Ramos (cell line): ENCODE measurements at regions not wholly inside any gene's neighbourhood (a gene's known extent, or its start where the extent isn't known, plus 50 kb on each side); places are given as distances from the start of the nearest gene placed in this dataset.
"Not testable (repeated sequence)": the region's sequence is repeated elsewhere in the genome, so short reads cannot be mapped to it uniquely, and the experiment has no call there.

Source experiments
- in situ Hi-C: fragments of 300-500 bp; cut with MboI; formaldehyde crosslinking; loops from one replicate; pipeline ENCODE4 v1.14.3; 2022; ENCODE audit warnings: low sequenced_read_pairs; ENCODE audit not compliant: unreplicated experiment

DNA sequence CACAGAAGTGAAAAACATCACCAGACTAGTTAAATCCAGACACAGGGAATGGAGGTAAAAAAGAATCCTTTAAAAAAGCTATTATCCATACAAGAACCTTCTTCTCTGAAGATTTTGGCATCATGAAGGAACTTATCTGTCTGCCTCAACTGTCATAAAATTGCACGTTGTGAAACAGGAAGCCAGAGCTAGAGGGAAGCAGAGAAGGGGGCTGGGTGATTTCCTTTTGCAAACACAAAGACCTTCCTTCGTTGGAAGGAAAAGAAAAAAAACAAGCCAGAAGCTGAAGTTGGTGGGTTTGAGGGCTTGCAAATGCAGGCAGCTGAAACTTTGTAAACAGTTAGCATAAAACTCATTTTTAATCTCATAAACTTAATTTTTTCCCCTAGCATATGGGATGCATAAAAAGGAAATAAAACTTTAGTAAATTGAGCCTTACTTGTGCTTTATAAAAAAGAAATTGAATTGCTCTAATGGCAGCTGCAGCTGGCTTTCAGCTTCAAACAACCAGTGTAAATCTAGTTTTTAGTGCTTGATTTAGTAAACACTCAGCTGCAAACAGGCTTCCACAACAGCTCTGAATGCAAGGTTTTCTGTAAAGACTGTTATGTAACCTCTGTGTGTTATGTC is 101.6 kb downstream of the OTUD1 start:
- in situ Hi-C loops, result no loop called here

DNA sequence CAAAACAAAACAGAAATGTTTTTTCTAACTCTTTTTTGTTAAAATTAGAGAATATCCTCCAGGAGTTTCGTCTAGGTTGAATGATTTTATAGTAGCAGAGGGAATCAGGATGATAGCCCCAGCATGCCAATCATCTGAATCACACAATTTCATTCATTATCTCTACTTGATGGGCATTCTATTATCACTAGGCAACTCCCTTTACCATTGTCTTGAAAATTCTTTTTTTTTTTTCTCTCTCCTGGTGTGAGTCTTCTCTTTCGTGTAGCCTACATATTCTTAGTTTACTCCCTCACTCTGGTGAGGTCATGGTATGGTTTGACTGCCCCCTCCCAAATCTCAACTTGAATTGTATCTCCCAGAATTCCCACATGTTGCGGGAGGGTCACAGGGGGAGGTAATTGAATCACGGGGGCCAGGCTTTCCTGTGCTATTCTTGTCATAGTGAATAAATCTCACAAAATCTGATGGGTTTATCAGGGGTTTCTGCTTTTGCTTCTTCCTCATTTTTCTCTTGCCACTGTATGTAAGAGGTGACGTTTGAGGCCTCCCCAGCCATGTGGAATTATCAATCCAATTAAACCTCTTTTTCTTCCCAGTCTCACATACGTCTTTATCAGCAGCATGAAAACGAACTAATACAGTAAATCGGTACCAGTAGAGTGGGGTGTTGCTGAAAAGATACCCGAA is 105.0 kb downstream of the OTUD1 start:
- in situ Hi-C loops, result no loop called here

DNA sequence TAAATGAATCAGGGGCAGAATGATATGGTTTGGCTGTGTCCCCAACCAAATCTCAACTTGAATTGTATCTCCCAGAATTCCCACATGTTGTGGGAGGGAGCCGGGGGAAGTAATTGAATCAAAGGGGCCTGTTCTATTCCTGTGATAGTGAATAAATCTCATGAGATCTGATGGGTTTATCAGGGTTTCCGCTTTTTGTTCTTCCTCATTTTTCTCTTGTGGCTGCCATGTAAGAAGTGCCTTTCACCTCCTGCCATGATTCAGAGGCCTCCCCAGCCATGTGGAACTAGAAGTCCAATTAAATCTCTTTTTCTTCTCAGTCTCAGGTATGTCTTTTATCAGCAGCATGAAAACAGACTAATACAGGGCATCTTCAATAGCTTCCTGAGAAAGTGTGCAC is 107.0 kb downstream of the OTUD1 start:
- in situ Hi-C loops, result not testable (repeated sequence)

GRCh38 chr10:23556727-23557440 is 118.0 kb downstream of the OTUD1 start:
- in situ Hi-C loops, result no loop called here

- in situ Hi-C loops, result no loop called here
Measured at GRCh38 chr10:23557777-23558176, 118.9 kb downstream of the OTUD1 start.

- in situ Hi-C loops, result no loop called here
Measured at GRCh38 chr10:23558361-23558799, 119.5 kb downstream of the OTUD1 start.

GRCh38 chr10:23568996-23569395 is 130.1 kb downstream of the OTUD1 start:
- in situ Hi-C loops, result no loop called here

- in situ Hi-C loops, result no loop called here
Measured at GRCh38 chr10:23571884-23572283, 133.0 kb downstream of the OTUD1 start.

- in situ Hi-C loops, result no loop called here
Measured at GRCh38 chr10:23581906-23582450, 143.1 kb downstream of the OTUD1 start.

- in situ Hi-C loops, result no loop called here
Measured at GRCh38 chr10:23584396-23584795, 145.5 kb downstream of the OTUD1 start.

GRCh38 chr10:23585186-23585585 is 146.3 kb downstream of the OTUD1 start:
- in situ Hi-C loops, result no loop called here

DNA sequence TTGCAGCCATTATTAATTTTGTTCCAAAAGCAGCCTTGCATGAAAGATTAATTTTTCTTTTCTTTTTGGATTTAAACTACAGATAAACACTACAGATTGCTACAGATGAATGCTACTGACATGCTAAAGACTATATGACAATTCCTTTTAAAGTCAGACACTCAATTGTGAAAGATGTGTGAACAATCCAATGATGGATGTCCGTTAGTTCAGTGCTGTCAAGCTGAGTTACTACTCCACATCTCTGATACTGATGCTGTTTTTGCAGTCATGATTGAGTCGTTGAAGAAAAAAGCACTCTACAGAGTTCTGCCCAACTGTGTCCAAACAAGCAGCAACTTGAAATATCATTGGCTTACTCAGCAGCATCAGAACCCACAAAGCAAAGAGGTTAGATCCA is 146.8 kb downstream of the OTUD1 start:
- in situ Hi-C loops, result no loop called here

DNA sequence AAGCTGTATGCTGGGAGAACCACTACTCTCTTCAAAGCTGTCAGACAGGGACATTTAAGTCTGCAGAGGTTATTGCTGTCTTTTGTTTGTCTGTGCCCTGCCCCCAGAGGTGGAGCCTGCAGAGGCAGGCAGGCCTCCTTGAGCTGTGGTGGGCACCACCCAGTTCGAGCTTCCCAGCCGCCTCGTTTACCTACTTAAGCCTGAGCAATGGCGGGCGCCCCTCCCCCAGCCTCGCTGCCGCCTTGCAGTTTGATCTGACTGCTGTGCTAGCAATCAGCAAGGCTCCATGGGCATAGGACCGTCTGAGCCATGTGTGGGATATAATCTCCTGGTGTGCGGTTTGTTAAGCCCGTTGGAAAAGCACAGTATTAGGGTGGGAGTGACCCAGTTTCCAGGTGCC is 156.4 kb downstream of the OTUD1 start:
- in situ Hi-C loops, result not testable (repeated sequence)

GRCh38 chr10:23604613-23605012 is 165.7 kb downstream of the OTUD1 start:
- in situ Hi-C loops, result no loop called here

- in situ Hi-C loops, result no loop called here
Measured at GRCh38 chr10:23606456-23606855, 167.6 kb downstream of the OTUD1 start.

GRCh38 chr10:23608926-23609325 is 170.1 kb downstream of the OTUD1 start:
- in situ Hi-C loops, result no loop called here

DNA sequence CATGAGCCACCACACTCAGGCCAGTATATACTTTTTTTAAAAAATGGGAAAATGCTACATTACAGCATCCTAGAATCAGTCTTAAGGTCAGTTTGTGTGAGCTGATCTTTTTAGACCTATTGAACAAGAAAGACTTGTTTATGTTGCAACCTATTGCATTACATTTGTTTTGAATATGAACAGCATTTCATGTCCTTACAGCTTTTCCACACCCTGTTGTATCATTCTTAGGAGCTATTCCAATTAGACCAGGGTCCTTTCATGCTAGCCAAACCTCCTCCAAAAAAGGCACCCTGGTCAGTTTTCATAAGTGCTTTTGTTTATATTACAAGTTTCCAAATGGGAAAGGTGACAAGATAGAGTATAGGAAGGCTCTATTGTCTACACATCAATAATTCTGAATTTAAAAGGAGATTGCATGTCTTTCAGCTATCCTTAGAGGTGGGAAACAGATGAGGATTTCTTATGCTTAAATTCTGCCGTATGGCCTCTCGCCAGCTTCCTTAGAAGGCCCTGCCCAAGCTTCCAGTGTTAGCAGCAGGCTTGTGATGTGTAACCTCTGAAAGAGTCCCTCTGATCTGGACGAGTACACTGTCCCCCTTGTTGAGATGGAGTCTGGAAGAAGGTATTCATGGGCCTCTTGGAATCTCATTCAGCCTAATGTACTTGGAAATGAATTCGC is 171.9 kb downstream of the OTUD1 start:
- in situ Hi-C loops, result no loop called here

GRCh38 chr10:23611308-23612029 is 172.6 kb downstream of the OTUD1 start:
- in situ Hi-C loops, result no loop called here

- in situ Hi-C loops, result no loop called here
Measured at GRCh38 chr10:23613900-23614299, 175.0 kb downstream of the OTUD1 start.

- in situ Hi-C loops, result no loop called here
Measured at GRCh38 chr10:23614483-23614882, 175.6 kb downstream of the OTUD1 start.
